Stimulated activated CD4-positive, alpha-beta T cell treated with anti-CD3 and anti-CD28 coated beads, Interleukin-4, amount 100 ng/mL, for 48 hours (primary cell): ENCODE measurements at regions not wholly inside any gene's neighbourhood (a gene's known extent, or its start where the extent isn't known, plus 50 kb on each side); places are given as distances from the start of the nearest gene placed in this dataset.
"Not testable (repeated sequence)": the region's sequence is repeated elsewhere in the genome, so short reads cannot be mapped to it uniquely, and the experiment has no call there.

Source experiments
- DNase-seq, 2 donors: peaks; one replicate each; pipeline ENCODE4 v3.0.0-alpha.2; 2020; ENCODE audit warnings: low read depth in 2 of 2

DNA sequence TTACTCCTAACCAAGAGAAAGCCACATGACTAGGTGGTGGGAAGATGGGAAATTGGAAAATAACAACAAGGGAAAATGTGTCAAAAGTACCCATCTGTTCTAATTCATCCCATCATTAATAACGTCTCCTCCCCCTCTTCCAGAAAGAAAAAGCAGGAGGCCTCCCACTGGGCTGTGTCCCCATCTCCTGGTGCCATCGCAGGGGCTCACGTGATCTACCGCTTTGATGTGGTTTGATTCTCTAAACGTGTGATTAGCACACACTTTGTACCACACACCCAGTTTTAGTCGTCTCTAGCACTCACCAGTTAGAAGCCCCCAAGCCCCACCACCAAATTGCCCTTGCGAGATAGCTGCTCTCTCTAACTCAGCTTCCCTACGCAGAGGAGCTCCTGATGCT lies 353.6 kb downstream of the RRAGC start:
- DNase-seq, result no peak

DNA sequence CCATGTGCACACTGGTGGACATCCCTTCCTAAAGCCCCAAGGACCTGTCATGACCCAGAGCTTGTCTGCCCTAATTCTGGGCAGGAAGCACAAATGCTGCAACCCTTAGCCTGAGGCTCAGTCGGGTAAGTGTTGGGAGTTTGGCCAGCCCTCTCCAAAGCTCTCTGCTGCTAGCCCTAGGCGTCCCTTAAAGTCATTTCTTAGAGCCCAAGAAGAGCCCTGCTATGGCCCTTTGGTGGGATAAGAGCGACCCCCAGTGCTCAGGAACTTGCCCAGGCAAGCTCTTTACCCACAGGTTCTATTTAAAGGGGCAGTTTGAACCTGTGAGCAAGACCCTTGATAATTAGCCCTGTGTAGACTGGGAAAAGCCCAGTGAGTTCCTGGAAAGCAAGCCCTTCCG lies 356.8 kb downstream of the RRAGC start:
- DNase-seq, result no peak

DNA sequence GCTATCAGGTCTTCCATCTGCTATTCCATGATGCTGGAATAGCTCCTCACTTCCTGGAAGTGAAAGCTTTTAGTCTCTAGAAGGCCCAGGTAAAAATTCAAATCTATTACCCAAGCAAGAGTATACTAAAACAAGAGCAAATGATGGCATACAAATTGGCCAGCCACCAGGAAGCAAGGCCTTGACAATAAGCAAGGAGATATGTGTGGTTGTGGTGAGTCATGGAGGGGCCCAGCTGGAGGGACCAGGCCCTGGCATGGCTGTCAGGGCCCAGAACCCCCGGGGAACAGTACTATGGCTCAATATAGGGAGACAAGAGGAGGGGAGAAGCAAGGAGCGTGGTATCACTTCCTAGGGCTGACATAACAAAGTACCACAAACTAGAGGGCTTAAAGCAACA lies 358.7 kb downstream of the RRAGC start:
- DNase-seq, result no peak

DNA sequence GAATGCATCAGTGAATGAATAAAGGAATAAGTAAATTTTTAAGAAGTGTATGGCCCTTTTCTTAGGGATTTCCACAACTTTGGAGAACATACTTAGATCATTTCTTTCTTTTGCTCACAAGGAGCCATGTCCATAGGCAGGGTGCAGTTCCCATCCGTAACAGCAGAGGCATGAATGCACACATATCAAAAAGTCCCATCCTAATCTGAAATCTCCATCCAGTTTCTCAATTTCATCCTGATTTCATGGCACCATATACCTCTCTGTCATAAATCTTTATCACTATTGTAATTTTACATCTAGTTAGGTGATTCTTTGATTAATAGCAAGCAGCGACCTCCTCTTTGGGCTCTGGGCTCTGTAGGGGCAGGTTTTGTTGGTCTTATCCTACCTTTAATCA lies 359.2 kb downstream of the RRAGC start:
- DNase-seq, result no peak

DNA sequence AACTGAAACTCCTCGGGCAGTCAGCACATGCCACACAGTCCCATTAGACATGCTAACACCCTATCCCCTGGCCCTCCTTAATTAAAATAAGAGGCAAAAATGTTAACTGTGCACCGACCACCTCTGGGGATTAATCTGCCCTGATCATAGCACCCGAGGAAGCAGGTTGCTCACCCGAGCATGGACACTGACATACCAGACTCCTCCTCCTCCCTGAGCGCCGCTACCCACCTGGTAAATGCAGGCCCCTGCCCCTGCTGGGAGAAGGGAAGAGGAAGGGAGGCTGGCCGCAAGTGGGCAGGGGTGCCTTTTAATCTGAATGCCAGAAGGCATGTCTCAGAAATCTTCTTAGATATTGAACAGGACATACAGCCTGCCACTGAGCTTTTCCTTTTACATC lies 360.9 kb downstream of the RRAGC start:
- DNase-seq, result no peak

GRCh38 chr1:38497921-38498656 lies 361.5 kb downstream of the RRAGC start:
- no peak for DNase-seq

- DNase-seq, result not testable (repeated sequence)
Observed at GRCh38 chr1:38493306-38493705, 366.3 kb downstream of the RRAGC start.

- peak; percentile 38 to 54 for DNase-seq
Observed at GRCh38 chr1:38489844-38490270, 369.7 kb downstream of the RRAGC start.

GRCh38 chr1:38488162-38488898 lies 371.2 kb downstream of the RRAGC start:
- no peak for DNase-seq

- DNase-seq, result no peak
Observed at GRCh38 chr1:38487396-38487795, 372.2 kb downstream of the RRAGC start.

GRCh38 chr1:38486085-38486484 lies 373.5 kb downstream of the RRAGC start:
- DNase-seq, result no peak

DNA sequence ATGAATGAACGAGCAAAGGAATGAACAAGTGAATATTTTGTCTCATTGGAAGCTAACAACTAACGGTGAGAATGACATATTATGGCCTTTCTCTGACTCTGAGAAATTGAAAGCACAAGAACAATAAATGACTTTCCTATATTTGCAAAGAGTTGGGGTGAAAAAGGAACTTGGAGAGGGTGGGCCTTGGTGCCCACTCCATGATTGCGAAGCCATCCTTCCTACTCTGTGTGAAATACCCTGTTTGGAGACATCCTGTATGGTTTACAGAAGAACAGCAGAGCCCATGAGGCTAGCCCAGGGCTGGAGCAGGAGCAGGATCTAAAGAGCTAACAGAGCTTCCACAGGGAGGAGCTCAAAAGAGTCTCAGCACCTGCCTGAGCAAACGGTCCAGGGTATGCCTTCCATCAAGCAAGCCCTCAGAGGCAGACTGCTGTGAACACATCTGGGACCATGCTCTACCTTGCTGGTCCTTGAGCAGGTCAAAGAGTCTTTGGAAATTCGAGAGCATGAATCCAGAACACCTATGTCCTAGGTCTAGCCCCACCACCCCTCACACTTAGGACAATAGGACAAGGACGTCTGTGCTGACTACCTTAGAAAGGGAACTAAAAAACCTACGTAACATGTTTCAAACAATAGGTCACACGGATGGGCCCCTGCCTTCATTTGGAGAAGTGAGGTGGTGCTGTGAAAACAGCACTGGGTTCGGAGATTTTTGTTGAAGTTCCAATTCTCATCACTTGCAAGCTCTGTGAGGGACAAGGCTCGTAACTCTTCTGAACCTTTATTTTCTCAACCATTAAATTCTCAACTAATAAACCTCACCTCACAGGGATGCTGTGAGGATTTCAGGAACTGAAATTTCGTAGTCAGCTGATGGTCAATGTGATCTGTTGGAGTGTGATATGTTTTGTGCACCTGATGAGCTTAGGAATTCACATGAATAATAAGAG lies 377.4 kb downstream of the RRAGC start:
- DNase-seq, result no peak

GRCh38 chr1:38479662-38480061 lies 379.9 kb downstream of the RRAGC start:
- not testable (repeated sequence) for DNase-seq

DNA sequence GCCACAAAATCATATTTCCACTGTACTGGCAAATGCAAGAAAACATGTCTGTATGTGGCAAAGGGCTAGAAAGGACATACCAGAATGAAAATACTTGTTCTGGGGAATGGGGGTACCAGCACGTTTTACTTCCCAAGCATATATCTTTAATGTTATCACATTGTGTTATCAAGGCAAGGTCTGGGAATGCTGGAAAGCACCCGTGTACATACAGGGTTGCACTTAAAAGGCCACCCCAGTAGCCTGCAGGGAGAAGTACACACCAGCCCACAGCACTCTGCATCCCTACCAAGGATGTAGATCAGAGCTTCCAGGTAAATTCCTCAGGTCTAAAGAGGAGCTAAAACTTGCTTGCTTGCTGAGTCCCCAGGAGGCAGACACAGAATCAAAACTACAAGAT lies 381.8 kb downstream of the RRAGC start:
- DNase-seq, result no peak

DNA sequence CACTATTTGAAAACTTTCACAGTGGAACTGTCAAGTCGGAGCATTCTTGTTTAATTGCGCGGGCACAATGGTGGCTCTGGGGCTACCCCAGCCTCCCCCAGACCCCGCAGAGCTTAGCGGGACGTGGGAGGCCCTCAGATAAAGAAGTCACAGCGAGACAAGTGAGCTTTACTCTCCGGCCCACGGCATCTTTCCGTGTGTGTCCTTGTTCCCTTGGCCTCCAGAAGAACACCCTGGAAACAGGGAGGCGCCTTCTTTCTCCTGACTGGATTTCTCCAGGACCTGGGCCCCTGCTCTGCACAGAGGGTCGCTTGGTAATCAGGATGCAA lies 382.8 kb downstream of the RRAGC start:
- no peak for DNase-seq

DNA sequence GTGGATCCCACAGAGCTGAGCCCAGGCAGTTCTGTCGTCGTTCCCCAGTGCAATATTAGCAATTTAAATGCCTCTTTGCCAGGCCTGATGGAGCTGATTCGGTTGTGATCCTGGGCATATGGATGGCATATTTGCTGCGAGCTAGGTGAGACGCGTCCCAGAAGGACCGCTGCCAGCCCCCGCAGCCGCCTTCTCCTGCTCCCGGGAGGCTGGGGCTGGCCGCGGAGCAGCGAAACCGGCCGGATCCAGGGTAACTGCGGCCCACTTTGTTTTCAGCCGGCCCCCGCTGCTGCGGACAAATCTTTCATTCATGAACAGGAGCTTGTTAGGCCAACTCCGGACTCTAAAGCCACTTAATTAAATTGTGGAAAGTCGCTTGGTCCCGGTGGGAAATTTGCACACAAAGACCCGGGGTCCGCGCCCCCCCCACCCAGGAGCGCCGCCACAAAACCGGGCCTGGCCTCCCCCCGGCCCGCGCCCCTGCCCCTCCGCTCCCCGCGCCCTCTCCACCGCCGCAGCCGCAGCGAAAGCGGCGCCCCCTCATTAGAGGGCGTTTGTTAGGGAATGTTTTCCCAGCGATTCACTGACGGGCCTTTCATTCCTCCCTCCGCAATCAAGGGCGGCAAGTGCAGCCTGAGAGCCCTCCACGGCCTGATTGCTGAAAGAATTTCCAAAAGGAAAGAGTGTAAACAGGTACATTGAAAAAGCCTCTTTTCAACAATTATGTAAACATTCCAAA lies 383.3 kb downstream of the RRAGC start:
- DNase-seq, result no peak

GRCh38 chr1:38475624-38476005 lies 384.0 kb downstream of the RRAGC start:
- DNase-seq, result no peak

DNA sequence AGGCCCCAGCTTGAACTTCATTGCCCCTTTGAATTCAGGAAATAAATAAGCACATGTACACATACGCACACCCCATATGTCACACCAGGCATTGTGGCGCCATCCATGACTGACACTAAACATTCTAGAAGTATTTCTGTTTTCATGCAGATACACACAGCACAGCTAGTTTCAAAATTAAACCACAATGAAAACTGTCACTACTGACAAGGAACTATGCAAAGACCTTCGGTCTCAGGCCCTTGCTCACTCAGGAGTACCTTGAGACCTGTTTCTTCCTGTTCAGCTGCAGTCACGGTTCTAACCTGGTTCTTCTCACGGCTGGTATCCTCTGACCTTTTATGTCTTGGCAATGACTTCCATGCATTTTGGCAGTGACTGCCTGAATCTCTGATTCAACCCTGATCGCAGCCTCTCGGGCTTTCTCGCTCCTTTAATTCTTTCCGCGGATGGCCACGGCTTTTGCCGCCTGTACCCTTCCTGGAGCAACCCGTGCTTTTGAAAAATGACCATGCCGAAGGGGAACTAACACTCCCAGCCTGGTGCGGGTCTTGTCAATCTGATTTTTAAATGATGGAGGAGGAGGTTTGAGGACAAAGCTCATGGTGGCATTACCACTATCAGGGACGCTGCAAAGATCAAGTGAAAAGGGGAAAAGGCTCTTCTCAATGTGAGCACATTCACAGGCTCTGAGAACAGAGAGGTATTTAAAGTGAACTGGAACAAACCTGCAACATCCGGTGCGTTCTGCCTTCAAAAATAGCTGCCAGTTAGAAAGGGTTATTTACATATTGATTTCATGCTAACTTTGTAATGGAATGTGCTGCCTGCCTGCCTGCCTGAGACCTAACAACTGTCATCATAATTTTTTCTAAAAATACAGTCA lies 384.6 kb downstream of the RRAGC start:
- DNase-seq, result no peak

DNA sequence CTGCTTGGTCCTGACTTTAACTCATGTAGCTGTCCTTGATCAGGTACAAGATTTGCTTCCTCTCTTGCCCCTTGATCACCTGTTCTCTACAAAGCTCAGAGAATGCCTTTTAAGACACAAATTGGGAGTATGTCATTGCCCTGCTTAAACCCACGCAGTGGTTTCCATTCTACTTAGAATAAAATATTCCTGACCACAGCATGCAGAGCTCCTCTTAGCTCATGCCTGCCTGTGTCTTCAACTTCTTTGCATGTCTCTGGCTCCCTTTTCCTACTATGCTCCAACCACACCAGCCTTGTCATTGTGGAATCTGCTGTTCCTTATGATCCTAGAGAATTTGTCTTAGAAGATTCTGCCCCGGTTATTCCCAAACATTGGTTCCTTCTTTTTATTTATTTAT lies 393.1 kb downstream of the RRAGC start:
- DNase-seq, result no peak

GRCh38 chr1:38465460-38465859 lies 394.1 kb downstream of the RRAGC start:
- DNase-seq, result no peak
